VCaP (cell line): ENCODE measurements at regions not wholly inside any gene's neighbourhood (a gene's known extent, or its start where the extent isn't known, plus 50 kb on each side); places are given as distances from the start of the nearest gene placed in this dataset.

Source experiments
- H3K27ac ChIP-seq: fragments of 450-650 bp; 2 replicates; pipeline ENCODE4 v1.5.1; 2017
- TF ChIP-seq, protein P1 (sequence below): fragments of 450-650 bp; conservative IDR thresholded peaks from 2 replicates; pipeline ENCODE4 v1.5.1; 2017; ENCODE audit warnings: mild to moderate bottlenecking, moderate library complexity

DNA sequence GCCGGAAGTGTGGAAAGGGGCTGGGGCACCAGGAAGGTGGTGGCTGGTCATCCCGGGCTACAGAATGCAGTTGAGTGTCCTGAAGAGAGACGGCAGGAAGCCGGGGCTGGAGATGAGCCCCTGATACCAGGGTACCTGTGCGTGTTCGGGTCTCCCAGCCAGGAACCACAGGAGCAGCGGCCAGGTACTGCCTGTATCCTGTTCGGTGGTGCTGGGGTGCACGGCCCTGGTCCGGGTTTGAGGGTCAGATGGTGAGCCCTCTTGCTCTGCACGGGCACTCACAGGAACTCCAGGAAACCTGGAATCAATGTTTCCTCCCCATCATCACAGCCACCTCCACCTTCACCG lies 253.1 kb upstream of the B3GAT1 start:
- TF ChIP-seq, protein P1, sequence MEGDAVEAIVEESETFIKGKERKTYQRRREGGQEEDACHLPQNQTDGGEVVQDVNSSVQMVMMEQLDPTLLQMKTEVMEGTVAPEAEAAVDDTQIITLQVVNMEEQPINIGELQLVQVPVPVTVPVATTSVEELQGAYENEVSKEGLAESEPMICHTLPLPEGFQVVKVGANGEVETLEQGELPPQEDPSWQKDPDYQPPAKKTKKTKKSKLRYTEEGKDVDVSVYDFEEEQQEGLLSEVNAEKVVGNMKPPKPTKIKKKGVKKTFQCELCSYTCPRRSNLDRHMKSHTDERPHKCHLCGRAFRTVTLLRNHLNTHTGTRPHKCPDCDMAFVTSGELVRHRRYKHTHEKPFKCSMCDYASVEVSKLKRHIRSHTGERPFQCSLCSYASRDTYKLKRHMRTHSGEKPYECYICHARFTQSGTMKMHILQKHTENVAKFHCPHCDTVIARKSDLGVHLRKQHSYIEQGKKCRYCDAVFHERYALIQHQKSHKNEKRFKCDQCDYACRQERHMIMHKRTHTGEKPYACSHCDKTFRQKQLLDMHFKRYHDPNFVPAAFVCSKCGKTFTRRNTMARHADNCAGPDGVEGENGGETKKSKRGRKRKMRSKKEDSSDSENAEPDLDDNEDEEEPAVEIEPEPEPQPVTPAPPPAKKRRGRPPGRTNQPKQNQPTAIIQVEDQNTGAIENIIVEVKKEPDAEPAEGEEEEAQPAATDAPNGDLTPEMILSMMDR: no peak
- no peak overlapping the region for H3K27ac ChIP-seq

DNA sequence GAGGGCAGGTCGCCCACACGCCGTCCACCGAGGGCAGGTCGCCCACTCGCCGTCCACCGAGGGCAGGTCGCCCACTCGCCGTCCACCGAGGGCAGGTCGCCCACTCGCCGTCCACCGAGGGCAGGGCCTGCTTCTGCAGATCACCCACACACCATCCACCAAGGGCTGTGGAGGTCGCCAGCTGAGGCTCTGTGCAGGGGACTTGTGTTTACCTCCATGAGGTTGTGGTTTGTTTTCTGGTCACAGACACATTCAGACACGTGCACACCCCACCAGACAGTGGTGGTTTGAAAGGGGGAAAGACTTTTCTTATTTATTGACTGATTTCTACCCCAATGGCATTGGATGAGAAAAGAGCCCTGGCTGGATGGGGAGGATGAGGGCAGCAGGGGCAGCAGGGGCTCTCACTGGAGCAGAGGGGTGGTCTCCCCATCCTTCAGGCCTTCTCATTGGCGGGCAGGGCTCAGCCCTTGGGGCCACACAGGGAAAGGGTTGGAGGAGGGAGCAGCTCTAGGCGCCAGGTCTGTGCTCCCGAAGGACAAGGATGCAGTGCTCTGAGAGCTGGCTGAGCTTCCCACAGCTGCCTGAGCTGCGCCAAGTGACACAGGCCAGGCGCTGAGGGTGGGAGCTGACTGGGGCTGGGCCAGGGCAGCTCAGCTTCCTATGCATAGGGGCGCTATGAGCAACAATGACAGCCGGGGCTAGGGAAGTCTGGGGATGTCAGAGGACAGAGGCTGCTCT lies 252.6 kb upstream of the B3GAT1 start:
- no peak overlapping the region for H3K27ac ChIP-seq
- TF ChIP-seq, protein P1: no peak

DNA sequence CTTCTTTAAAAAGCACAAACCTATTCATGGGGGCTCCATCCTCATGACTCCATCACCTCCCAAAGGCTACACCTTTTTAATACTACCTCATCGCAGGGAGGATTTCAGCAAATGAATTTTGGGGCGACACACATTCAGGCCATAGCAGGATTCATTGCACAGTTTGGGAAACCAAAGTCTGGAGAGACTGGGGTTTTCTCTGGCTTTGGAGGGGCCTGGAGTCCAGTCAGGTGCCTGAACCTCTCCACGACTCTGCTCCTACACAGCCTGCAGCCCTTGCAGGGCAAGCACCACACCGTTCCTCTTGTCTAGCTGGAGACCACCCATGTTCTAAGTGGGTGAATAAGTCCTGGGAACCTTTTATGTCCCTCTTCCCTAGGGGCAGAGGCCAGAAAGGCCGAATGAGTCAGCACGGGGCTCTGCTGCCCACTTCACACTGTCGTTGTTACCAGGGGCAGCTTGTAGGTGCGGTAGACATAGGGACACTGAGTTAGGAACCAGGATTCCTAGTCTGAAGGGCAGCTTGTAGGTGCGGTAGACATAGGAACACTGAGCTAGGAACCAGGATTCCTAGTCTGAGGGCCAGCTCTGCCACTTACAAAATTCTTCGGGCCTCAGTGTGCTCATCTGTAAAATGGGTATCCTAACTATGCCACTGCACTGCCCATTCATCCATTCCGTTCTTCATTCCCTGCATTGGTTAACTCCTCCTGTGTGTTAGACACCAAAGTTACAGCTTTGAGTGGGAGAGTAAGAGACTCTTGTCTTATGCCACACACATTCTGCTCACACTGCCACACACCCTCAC lies 251.7 kb upstream of the B3GAT1 start:
- H3K27ac ChIP-seq: no peak overlapping the region
- TF ChIP-seq, protein P1: no peak

DNA sequence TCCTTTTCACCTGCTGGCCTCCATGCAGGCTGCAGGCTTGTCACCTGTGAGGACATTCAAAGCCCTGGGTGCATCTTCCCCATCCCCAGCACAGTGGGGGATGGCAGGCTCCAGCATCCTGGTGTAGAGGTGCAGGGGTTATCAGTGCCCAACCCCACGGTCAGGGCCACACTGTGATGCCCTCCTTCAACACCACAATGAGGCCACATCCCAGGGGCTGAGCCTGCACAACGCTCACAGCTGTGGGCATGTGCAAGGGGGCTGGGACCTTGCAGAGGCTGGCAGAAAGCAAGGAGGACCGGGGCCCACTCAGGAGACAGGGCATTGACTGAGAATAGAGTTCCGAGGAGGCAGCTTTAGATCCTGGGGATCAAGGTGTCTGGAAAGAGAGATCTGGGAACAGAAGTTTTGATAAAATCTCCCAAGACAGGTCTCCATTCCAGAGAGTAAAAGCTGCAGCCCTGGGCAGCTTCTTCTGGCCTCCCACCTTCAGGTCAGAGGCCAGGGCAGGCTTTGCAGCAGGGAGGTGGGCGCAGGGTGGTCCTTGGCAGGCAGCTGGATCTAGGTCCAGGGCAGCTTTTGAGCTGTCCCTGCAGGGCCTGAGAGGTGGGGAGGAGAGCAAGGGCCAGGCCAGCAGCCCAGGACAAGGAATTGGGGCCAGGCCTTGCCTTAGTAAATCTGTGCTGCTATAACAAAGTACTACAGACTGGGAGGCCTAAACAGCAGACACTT lies 250.8 kb upstream of the B3GAT1 start:
- TF ChIP-seq, protein P1: no peak
- H3K27ac ChIP-seq: no peak overlapping the region

DNA sequence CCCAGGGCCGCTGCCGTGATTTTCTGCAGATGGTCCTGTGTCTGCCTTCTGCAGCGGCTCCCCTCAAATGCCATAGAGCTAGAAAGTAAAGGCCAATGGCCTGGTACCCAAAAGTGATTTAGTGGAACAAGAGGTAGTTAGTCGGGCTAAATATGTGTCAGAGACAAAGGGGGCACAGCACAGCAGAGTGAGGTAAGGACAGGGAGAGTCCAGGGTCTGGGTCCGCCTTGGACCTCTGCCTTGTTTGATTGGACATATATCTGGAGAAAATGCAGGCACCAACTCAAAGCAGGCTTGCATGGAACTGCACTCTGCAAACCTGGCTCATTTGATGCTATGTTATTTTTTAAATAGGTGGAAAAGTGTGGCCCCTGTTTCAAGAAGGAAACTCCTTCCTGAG lies 249.6 kb upstream of the B3GAT1 start:
- TF ChIP-seq, protein P1: no peak
- H3K27ac ChIP-seq: no peak overlapping the region

DNA sequence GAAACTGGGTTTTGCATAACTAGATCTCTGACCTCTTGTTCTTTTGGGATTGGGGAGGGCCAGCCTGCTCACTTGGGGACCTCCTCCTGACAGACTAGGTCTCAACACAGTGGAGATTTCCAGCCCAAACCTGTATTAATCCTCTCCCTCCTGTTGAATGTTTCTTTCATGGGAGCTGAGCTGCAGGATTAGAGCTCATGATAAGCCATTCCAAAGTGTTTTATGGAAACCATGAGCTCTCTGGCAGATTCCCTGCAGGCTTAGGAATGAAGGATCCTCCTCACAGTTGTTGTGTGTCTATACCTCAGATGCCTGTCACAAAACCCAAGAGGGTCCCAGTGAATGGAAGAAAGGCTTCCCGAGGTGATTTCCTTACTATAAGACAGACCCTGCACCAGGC lies 248.4 kb upstream of the B3GAT1 start:
- no peak overlapping the region for H3K27ac ChIP-seq
- TF ChIP-seq, protein P1: no peak

DNA sequence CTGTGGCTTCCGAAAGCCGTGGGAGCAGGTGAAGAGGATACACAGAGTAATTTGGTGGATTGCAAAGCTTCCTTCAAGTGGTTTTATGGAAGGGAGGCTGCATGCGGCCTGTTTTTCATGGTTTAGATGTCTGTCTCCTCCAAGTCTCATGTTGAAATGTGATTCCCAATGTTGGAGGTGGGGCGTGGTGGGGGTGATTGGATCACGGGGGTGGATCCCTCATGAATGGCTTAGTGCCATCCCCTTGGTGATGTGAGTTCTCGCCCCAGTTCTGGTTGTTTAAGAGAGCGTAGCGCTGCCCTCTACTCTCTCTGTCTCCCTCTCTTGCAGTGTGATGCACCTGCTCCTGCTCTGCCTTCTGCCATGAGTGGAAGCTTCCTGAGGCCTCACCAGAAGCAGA lies 247.8 kb upstream of the B3GAT1 start:
- no peak overlapping the region for H3K27ac ChIP-seq
- TF ChIP-seq, protein P1: no peak
